NCI-H226 (cell line): ENCODE measurements at regions not wholly inside any gene's neighbourhood (a gene's known extent, or its start where the extent isn't known, plus 50 kb on each side); places are given as distances from the start of the nearest gene placed in this dataset.

Source experiments
- DNase-seq: peaks from one replicate; pipeline ENCODE4 v3.0.0-alpha.2; 2015

GRCh38 chr2:120940319-120940696 is 204.6 kb downstream of the GLI2 start:
- no peak for DNase-seq

DNA sequence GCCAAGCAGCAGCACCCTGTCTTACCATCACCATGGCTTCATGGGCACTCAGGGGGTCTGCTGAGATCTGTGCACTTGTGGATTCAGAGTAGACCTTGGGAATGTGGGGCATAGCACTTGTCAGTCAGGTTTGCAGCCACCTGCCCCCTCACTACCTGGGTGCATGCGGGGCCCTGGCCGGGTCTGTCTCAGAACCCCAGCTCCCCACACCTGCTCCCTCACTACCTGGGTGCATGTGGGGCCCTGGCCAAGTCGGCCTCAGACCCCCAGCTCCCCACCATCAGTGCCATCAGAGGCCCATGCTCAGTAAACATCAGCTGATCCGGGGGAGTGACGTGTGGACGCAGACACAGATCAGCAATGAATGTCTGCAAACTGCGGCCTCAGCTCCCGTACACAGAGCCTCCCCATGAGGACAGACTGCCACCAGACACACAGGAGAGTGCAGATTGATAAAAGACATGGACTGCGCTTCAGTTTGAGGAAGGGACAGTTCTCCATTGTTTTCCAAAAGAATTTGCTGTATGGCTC is 205.1 kb downstream of the GLI2 start:
- DNase-seq, result no peak

- DNase-seq, result no peak
Observed at GRCh38 chr2:120941571-120942120, 206.0 kb downstream of the GLI2 start.

- DNase-seq, result no peak
Observed at GRCh38 chr2:120942658-120943057, 207.0 kb downstream of the GLI2 start.

DNA sequence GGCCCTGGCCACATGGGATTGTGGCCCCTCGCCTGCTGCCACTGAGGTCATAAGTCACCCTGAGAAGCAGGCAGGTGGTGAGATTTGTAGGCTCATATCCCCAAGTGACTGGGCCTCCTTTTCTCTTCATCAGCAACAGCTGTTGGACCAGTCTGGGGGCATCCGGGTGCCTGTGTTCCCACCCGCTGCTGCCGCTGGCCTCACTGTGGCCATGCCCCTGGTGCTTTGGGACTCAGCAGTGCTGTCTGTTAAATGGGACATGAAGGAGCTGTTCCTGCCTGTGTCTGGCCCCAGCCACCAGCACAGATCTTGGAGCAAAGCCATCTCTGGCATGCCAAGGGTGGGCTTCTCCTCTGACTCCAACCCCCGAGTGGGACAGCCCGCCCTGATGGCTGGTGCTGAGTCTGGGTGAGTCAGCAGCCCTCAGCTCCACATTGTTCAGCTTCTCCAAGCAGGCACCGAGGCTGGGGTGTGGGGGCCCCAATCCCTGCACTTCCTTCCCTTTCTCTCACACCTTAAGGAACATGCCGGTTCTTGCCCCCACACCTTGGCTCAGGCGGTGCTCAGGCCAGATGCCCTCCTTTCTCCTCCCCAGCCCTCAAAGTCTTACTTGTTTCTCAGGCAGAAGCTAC is 207.9 kb downstream of the GLI2 start:
- DNase-seq, result no peak

DNA sequence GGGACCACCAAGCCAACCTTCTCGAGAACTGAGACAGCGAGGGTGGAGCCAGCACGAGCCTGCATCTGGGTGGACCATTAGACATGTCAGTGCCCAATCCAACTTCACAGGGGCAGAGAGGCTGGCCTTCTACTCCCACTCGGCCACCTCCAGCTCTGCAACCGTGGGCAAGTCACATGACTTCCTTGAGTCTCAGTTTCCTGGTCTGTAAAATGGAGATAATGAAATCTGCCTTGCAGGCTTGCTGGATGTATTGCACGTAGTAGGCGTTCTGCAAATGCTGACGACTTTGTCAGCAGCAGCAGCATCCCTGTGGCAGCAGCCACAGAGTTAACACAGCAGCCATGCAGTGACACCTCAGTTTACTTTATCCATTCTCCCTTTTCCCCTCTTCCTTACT is 208.9 kb downstream of the GLI2 start:
- no peak for DNase-seq

DNA sequence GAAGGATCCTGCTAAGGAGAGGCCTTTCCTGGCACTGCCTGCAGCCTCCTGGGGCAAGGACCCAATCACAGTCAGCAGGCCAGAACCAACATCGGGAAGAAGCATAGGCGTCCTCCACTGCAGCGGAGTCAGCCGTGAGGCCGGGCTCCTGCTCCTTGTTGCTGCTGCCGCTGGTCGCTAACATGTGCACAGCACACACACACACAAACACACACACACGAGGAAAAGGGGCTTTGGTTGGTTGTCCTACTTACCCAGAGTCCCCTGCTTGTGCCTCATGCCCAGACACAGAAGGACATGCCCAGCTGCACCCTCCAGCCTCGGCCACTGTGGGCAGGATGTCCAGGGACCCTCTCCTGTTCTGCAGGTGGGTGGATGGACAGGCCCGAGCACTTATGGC is 209.4 kb downstream of the GLI2 start:
- no peak for DNase-seq

DNA sequence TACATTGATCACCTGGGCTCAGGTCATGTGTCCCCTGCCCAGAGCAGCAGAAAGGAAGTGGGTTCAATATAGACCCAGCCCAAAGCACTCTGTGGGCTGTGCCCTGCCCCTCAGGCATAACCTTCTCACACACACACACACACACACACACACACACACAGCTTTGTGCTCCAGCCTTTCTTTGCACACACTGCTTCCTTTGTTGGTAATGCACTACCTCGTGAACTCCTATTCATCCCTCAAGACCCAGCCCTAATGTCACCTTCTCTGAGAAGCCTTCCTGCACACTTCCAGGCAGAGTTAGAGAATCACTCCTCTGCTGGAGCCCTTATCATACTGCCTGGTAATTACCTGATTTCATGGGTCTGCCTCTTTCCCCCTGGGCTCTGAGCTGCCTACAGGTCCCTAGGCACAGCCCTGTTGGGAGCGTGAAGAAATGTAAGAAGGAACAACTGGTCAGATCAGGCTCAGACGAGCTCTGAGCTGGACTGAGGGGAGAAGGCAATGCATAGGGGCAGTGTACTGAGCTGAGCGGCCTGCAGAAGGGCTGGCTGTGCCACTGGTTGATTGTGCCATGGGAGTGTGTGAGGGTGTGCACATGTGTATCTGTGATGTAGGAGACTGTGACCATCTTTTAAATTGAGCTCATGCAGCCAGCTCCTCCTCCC is 210.3 kb downstream of the GLI2 start:
- DNase-seq, result no peak

DNA sequence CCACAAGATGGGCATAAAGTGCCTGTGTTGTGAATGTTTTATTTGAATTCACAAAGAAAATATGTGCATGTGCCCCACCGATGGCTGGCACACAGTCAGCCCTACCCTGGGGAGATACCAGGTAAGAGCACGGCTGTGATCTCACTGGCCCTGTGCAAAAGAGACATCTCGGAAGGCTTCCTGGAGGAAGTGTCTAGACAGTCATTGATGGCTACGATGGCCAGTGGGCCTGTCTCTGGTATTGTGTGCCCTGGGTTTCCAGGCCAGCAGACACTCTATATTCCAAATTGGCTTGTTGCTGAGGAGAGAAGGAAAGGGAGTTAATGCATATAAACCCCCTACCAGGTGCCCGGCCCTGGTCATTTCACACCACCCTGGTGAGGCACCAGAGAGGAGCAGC is 211.7 kb downstream of the GLI2 start:
- DNase-seq, result no peak

DNA sequence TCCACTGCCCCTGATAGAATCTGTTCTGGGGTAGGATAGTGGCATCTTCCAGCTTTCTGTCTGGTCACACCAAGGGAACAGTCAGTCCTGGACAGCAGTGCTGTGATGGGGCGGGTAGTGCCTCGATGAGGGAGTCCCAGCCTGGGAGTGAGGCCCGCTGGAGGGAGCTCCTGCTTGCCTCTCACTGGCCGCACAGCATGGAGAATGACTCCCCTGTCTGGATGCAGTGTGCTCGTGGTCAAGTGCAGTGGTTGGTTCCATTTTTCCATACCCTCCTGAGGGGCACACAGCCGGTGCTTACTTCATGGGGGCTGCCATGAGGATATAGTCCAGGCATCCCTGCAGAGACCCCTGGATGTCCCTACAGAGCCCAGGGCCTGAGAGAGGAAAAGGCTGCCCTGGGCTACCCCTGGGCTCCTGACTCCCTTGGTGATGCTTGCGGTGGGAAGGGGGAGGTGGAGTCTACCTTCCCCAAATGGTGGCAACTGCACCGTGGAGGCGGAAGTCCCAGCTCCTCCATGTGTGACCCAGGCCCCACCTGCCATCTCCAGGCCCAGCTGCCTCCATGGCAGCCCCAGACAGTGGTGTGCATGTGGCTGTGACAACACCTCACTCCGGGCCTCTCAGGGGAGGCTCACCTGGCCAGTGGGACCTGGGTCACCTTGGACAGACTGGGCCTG is 212.5 kb downstream of the GLI2 start:
- DNase-seq, result no peak

GRCh38 chr2:120948662-120949011 is 213.0 kb downstream of the GLI2 start:
- DNase-seq, result no peak

DNA sequence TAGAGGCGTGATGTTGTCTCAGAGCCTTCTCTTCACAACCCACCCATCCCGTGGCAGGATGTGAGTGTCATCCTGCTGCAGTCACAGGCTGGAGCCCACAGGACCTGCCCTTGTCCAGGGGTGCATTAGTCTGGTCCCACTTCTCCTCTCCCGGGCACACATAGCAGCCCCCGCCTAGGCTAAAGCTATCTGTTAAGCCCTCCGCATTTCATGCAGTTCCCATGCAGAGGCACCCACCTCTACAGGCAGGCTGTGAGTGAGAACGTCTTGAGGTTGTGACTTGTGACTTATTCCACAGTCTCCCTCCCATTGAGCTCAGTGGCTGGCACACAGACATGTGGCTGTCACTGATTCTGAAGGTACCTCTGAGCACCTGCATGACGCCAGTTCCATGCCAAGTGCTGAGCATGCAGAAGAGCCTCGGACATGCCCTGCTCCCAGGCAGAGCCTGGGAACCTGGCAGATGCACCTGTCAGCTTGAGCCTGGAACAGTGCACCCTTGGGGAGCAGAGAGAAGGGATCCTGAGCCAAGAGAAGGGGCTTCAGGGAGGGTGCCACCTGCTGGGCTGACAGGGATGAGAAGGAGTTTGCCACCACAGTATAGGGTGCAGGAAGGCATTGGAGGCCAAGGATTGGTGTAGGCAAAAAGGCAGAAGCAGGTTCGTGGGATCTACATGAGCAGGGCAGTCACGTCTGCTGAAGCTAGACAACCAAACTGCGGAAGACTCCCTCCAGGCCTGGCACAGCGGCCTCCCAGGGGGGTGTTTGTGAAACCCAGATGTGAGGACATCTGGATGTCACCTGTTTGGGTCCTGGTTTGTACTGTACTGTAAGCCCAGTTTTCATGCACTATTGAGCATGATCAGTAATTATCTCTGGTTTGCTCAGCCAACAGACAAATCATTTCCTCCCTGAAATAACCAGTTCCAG is 213.6 kb downstream of the GLI2 start:
- DNase-seq, result no peak

DNA sequence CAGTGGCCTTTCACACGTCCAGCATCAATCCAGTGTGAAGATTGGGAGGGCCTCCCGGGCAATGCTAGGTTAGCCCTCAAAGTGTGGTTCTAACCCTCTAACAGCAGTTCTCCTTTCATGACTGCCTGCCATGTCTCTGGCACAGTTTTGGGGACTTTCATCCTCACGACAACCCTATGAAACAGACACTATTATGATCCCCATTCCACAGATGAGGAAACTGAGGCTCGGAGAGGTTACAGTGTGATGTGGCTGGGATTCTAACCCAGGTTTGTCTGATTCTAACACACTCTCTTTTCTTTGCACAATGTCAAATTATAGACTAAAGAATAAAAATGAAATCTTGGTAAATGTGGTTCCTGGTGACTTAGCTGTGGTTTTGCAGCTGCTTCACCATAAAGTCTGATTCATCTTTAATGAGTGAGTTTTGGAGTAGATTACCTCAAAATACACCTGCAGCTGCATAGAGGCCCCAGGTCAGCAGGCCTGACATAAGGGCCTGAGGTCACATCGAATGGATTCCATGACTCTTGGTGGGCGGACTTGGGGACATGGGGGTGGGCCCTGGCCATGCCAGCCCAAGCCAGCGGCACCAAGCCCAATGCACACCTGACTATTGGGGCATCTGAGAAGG is 214.4 kb downstream of the GLI2 start:
- no peak for DNase-seq

DNA sequence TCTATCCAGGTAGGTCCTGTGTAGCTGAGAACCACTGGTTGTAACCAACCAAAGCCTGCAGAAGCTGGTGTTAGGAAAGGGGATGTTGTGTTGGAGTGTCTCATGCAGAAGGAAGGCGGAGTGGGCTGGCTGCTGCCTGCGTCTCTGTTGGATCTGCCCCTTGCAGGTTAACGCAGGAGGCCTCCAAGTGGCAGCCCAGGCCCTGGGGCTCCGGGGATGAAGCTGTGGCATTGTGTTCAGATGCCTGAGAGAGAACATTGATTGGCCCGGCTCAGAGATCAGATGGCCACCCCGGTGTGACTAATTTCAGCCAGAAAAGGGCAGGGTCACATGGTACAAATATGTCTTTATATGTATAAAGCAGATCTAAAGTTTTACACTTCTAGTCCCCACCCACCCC is 216.0 kb downstream of the GLI2 start:
- no peak for DNase-seq

DNA sequence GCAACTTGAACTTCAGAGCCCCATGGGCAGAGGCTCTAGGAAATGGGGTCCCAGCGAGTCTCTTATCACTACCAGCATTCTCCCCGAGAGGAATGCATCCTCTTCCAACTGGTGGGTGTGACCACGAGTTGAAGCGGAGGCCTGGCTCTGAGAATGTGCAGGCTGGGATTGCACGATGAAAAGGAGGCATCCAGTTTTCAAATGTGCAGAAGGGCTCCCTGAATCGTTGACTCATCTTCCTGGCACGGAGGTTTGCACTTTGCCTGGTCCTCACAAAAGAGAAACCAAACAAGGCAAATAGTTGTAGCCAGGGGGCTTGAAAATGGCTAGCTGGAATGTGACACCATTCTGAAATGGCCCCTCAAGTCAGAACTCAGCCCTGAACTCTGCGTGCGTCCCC is 216.7 kb downstream of the GLI2 start:
- DNase-seq, result peak; percentile 55

DNA sequence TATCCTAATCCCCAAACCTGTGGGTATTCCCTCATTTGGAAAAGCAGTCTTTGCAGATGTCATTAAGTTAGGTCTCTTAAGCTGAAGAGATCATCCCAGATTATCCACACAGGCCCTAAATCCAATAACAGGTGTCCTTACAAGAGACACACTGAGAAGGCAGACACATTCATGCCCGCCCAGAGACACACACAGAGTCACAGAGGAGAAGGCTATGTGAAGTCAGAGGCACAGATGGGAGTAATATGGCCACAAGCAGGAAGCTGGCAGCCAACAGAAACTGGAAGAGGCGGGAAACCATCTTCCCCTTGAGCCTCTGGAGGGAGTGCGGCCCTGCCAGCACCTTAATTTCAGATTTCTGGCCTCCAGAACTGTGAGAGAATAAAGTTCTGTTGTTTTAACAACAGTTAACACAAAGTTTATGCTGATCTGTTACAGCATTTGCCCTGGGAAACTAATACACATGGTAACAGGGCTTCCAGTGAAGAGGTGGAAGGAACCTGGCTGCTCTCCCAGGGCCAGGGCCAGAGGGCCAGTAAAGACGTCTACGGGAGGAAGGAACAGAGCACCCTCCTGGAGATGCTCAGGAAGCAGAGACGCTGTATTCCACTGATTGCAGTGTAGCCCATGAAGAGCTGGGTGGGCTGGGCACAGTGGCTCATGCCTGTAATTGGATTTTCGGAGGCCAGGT is 217.5 kb downstream of the GLI2 start:
- DNase-seq, result no peak

- no peak for DNase-seq
Observed at GRCh38 chr2:120953843-120954584, 218.3 kb downstream of the GLI2 start.

- DNase-seq, result no peak
Observed at GRCh38 chr2:120954939-120955338, 219.3 kb downstream of the GLI2 start.

DNA sequence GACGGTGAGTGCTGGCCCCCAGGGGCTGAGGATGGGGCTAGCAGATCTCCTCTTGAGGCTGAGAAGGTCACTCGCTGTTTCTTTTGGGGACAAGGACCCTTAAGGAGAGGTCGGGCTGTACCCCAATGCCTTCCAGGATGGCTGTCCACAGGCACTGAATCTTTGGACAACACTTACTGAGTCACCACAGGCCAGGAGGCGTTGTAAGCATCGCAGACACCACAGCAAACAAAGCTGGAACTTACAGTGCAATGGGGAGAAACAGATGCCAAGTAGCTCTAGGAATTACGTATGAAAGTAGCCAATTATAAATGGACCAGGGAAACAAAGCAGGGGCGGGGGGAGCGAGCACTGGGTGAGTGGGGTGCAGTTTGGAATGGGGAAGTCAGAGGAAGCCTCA is 219.8 kb downstream of the GLI2 start:
- no peak for DNase-seq

DNA sequence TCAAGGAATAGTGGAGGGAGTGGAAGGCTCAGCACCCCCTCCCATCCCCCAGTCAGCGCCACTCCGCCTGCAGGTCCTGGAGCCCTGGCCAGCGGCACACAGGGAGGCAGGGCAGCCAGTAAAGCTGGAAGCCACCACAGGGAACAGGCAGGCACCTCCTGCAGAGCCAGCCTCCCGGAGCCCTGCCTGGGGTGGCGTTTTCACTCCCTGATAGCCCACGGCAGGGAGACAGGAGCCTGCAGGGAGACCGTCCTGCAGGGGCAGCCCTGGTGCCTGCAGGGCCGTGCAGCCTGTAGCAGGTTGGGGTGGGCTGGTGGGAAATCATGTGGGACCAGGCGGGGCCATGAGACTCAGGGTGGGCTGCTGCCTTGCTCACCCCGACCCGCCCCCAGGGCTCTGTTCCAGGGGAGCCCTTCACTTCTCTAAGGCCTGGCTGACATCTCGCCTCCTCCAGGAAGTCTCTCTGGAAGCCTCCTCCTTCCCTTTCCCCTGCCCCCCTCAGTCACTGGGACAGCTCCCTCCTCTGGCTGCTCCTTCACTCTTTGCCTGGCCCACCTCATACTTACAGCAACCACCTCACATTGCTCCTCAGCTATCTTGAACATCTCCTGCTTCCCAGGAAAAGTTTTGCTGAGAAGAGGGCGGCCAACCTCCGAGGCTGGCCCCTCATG is 221.0 kb downstream of the GLI2 start:
- DNase-seq, result no peak
